GM23338 (cell line): ENCODE measurements at regions not wholly inside any gene's neighbourhood (a gene's known extent, or its start where the extent isn't known, plus 50 kb on each side); places are given as distances from the start of the nearest gene placed in this dataset.

ENCODE experiments used
- ATAC-seq: fragments of 200-7000 bp; cut with Tn5 transposase; 3 replicates; pipeline ENCODE4 v1.9.1; 2020
- DNase-seq: peaks from one replicate; pipeline ENCODE4 v3.0.0-alpha.2; 2015; ENCODE audit warnings: low spot score
- H2AFZ ChIP-seq: fragments of 200-600 bp; sonication (generic); 2 replicates; pipeline ENCODE4 v1.8.0; 2016; ENCODE audit warnings: antibody characterized with exemption, mild to moderate bottlenecking, moderate library complexity
- H3F3A ChIP-seq: fragments of 200-600 bp; sonication (generic); replicated peaks from 2 replicates; pipeline ENCODE4 v1.8.0; 2017; ENCODE audit warnings: antibody characterized with exemption, mixed run types, low read depth
- H3K27ac ChIP-seq: fragments of 200-600 bp; sonication (generic); 2 replicates; pipeline ENCODE4 v1.6.1; 2016; ENCODE audit warnings: low read depth
- H3K27me3 ChIP-seq: fragments of 200-600 bp; sonication (generic); 2 replicates; pipeline ENCODE4 v1.8.0; 2016; ENCODE audit warnings: mild to moderate bottlenecking, mixed run types, moderate library complexity; ENCODE audit not compliant: insufficient read depth
- H3K36me3 ChIP-seq: fragments of 200-600 bp; sonication (generic); 2 replicates; pipeline ENCODE4 v1.8.0; 2016; ENCODE audit warnings: mild to moderate bottlenecking; ENCODE audit not compliant: insufficient read depth
- H3K4me1 ChIP-seq: fragments of 200-600 bp; sonication (generic); 2 replicates; pipeline ENCODE4 v1.8.0; 2016; ENCODE audit warnings: mild to moderate bottlenecking, moderate library complexity; ENCODE audit not compliant: insufficient read depth
- H3K4me2 ChIP-seq: fragments of 200-600 bp; sonication (generic); 2 replicates; pipeline ENCODE4 v1.7.1; 2017; ENCODE audit warnings: mixed run types
- H3K4me3 ChIP-seq: fragments of 200-600 bp; sonication (generic); 2 replicates; pipeline ENCODE4 v1.6.1; 2016; ENCODE audit warnings: mixed run types
- H3K79me2 ChIP-seq: fragments of 200-600 bp; sonication (generic); replicated peaks from 2 replicates; pipeline ENCODE4 v1.8.0; 2017; ENCODE audit warnings: mild to moderate bottlenecking; ENCODE audit not compliant: insufficient read depth
- H3K9me2 ChIP-seq: fragments of 200-600 bp; sonication (generic); 2 replicates; pipeline ENCODE4 v1.8.0; 2017; ENCODE audit not compliant: insufficient read depth
- H4K20me1 ChIP-seq: fragments of 200-600 bp; sonication (generic); replicated peaks from 2 replicates; pipeline ENCODE4 v1.8.0; 2017; ENCODE audit warnings: mild to moderate bottlenecking; ENCODE audit not compliant: insufficient read depth
- H3K27ac Mint-ChIP-seq: 2 replicates; pipeline ENCODE4 v1.8.0; 2020; ENCODE audit warnings: inconsistent platforms, mild to moderate bottlenecking, moderate library complexity, mixed read lengths
- H3K27me3 Mint-ChIP-seq: 3 replicates; pipeline ENCODE4 v1.8.0; 2022; ENCODE audit warnings: low read depth, mild to moderate bottlenecking, moderate library complexity, mixed read lengths, inconsistent platforms; ENCODE audit not compliant: insufficient read depth, poor library complexity
- H3K36me3 Mint-ChIP-seq: 3 replicates; pipeline ENCODE4 v1.8.0; 2021; ENCODE audit warnings: low read depth, mild to moderate bottlenecking, inconsistent platforms, moderate library complexity, mixed read lengths
- H3K4me1 Mint-ChIP-seq: 3 replicates; pipeline ENCODE4 v1.8.0; 2020; ENCODE audit warnings: mild to moderate bottlenecking, inconsistent platforms, mixed read lengths
- H3K4me3 Mint-ChIP-seq: 3 replicates; pipeline ENCODE4 v1.8.0; 2021; ENCODE audit warnings: moderate library complexity, mild to moderate bottlenecking, inconsistent platforms, mixed read lengths
- H3K9me3 Mint-ChIP-seq: 3 replicates; pipeline ENCODE4 v1.8.0; 2020; ENCODE audit warnings: moderate library complexity, mild to moderate bottlenecking, inconsistent platforms, mixed read lengths
- CREB1 ChIP-seq: fragments of 250-450 bp; sonication (Bioruptor Pico); IDR thresholded peaks from 2 replicates; pipeline ENCODE4 v1.5.0; 2020; ENCODE audit warnings: low read depth, mild to moderate bottlenecking, moderate library complexity
- CTCF ChIP-seq, 2 experiments: fragments of 200-600 bp in 1 of 2; sonication (generic) in 1 of 2; conservative IDR thresholded peaks; 2 replicates each; pipeline versions ENCODE4 v1.5.1 to v1.6.1; 2016 to 2017; ENCODE audit warnings: antibody characterized with exemption in 2 of 2, low read depth in 2 of 2, mild to moderate bottlenecking in 2 of 2, moderate library complexity in 1 of 2
- ETS1 ChIP-seq: IDR thresholded peaks from 2 replicates; pipeline ENCODE4 v1.6.1; 2016; ENCODE audit warnings: antibody characterized with exemption
- EZH2 ChIP-seq: fragments of 200-600 bp; sonication (generic); IDR thresholded peaks from one replicate; pipeline ENCODE4 v1.8.0; 2017; ENCODE audit warnings: antibody characterized with exemption, mild to moderate bottlenecking, low read depth; ENCODE audit not compliant: unreplicated experiment
- EZH2phosphoT487 ChIP-seq: fragments of 200-600 bp; sonication (generic); IDR thresholded peaks from one replicate; pipeline ENCODE4 v1.8.1; 2018; ENCODE audit warnings: antibody characterized with exemption; ENCODE audit not compliant: unreplicated experiment
- JUNB ChIP-seq: IDR thresholded peaks from one replicate; pipeline ENCODE4 v1.6.1; 2016; ENCODE audit warnings: antibody characterized with exemption; ENCODE audit not compliant: unreplicated experiment
- NANOG ChIP-seq: IDR thresholded peaks from 2 replicates; pipeline ENCODE4 v1.6.1; 2016; ENCODE audit warnings: antibody characterized with exemption, borderline replicate concordance
- POLR2AphosphoS5 ChIP-seq: IDR thresholded peaks from 2 replicates; pipeline ENCODE4 v1.6.1; 2016; ENCODE audit warnings: antibody characterized with exemption, low read depth
- REST ChIP-seq: IDR thresholded peaks from one replicate; pipeline ENCODE4 v1.6.1; 2018; ENCODE audit warnings: antibody characterized with exemption; ENCODE audit not compliant: unreplicated experiment
- STAT1 ChIP-seq: IDR thresholded peaks from one replicate; pipeline ENCODE4 v1.6.1; 2016; ENCODE audit warnings: antibody characterized with exemption; ENCODE audit not compliant: unreplicated experiment
- ZNF114 ChIP-seq: fragments of 250-450 bp; sonication (Bioruptor Pico); IDR thresholded peaks from 2 replicates; pipeline ENCODE4 v1.5.0; 2020; ENCODE audit warnings: mild to moderate bottlenecking, moderate library complexity
- ZNF331 ChIP-seq: fragments of 250-450 bp; sonication (Bioruptor Pico); IDR thresholded peaks from 2 replicates; pipeline ENCODE4 v1.5.0; 2020; ENCODE audit warnings: low read depth, mild to moderate bottlenecking, moderate library complexity
- TF ChIP-seq, protein P1 (sequence below): fragments of 250-450 bp; sonication (Bioruptor Pico); IDR thresholded peaks from 2 replicates; pipeline ENCODE4 v1.5.0; 2020; ENCODE audit warnings: mild to moderate bottlenecking, moderate library complexity

GRCh38 chrX:68914479-68914946 is 85.7 kb downstream of the EFNB1 start (continued):
- TF ChIP-seq JUNB (no peak), EZH2phosphoT487 (no peak), NANOG (no peak)

- H3K79me2 ChIP-seq, result no peaks in the 10 kb centered on the region
- no peaks in the 10 kb centered on the region for H3K9me2 ChIP-seq
- H4K20me1 ChIP-seq, result no peaks in the 10 kb centered on the region
- H3K27ac Mint-ChIP-seq, result no peak overlapping the region
- no peak for DNase-seq
- H3K36me3 Mint-ChIP-seq, result no peaks in the 10 kb centered on the region
- H3K4me3 ChIP-seq, result no peak overlapping the region
- H3K27me3 Mint-ChIP-seq, result peaks cover 10% of the 10 kb centered on the region
- no peak overlapping the region; the same call in 1 of the 2 replicates for H3K4me2 ChIP-seq
- H3K9me3 Mint-ChIP-seq, result no peaks in the 10 kb centered on the region; the same call in 2 of the 3 replicates
- TF ChIP-seq CTCF (conservative IDR thresholded peaks at IDR 0.05; ENCODE audit: low read depth in 2 of 2) (no peak), ZNF331 (no peak), JUNB (no peak), STAT1 (no peak), CREB1 (CRISPR knock-in tag) (no peak), POLR2AphosphoS5 (no peak), ZNF114 (CRISPR knock-in tag) (no peak), EZH2 (no peak), EZH2phosphoT487 (no peak), NANOG (no peak), ETS1 (no peak), REST (no peak)
- TF ChIP-seq, protein P1, sequence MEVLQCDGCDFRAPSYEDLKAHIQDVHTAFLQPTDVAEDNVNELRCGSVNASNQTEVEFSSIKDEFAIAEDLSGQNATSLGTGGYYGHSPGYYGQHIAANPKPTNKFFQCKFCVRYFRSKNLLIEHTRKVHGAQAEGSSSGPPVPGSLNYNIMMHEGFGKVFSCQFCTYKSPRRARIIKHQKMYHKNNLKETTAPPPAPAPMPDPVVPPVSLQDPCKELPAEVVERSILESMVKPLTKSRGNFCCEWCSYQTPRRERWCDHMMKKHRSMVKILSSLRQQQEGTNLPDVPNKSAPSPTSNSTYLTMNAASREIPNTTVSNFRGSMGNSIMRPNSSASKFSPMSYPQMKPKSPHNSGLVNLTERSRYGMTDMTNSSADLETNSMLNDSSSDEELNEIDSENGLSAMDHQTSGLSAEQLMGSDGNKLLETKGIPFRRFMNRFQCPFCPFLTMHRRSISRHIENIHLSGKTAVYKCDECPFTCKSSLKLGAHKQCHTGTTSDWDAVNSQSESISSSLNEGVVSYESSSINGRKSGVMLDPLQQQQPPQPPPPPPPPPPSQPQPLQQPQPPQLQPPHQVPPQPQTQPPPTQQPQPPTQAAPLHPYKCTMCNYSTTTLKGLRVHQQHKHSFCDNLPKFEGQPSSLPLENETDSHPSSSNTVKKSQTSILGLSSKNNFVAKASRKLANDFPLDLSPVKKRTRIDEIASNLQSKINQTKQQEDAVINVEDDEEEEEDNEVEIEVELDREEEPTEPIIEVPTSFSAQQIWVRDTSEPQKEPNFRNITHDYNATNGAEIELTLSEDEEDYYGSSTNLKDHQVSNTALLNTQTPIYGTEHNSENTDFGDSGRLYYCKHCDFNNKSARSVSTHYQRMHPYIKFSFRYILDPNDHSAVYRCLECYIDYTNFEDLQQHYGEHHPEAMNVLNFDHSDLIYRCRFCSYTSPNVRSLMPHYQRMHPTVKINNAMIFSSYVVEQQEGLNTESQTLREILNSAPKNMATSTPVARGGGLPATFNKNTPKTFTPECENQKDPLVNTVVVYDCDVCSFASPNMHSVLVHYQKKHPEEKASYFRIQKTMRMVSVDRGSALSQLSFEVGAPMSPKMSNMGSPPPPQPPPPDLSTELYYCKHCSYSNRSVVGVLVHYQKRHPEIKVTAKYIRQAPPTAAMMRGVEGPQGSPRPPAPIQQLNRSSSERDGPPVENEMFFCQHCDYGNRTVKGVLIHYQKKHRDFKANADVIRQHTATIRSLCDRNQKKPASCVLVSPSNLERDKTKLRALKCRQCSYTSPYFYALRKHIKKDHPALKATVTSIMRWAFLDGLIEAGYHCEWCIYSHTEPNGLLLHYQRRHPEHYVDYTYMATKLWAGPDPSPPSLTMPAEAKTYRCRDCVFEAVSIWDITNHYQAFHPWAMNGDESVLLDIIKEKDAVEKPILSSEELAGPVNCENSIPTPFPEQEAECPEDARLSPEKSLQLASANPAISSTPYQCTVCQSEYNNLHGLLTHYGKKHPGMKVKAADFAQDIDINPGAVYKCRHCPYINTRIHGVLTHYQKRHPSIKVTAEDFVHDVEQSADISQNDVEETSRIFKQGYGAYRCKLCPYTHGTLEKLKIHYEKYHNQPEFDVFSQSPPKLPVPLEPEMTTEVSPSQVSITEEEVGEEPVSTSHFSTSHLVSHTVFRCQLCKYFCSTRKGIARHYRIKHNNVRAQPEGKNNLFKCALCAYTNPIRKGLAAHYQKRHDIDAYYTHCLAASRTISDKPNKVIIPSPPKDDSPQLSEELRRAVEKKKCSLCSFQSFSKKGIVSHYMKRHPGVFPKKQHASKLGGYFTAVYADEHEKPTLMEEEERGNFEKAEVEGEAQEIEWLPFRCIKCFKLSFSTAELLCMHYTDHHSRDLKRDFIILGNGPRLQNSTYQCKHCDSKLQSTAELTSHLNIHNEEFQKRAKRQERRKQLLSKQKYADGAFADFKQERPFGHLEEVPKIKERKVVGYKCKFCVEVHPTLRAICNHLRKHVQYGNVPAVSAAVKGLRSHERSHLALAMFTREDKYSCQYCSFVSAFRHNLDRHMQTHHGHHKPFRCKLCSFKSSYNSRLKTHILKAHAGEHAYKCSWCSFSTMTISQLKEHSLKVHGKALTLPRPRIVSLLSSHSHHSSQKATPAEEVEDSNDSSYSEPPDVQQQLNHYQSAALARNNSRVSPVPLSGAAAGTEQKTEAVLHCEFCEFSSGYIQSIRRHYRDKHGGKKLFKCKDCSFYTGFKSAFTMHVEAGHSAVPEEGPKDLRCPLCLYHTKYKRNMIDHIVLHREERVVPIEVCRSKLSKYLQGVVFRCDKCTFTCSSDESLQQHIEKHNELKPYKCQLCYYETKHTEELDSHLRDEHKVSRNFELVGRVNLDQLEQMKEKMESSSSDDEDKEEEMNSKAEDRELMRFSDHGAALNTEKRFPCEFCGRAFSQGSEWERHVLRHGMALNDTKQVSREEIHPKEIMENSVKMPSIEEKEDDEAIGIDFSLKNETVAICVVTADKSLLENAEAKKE (CRISPR knock-in tag), result no peak
- peaks cover 4% of the 10 kb centered on the region; the same call in 1 of the 2 replicates for H3K4me1 ChIP-seq
- H2AFZ ChIP-seq, result no peak overlapping the region
- H3K4me3 Mint-ChIP-seq, result peak overlapping the region; percentile 61; the same call in 2 of the 3 replicates
- H3F3A ChIP-seq, result no peaks in the 10 kb centered on the region
- peaks cover 31% of the 10 kb centered on the region for H3K4me1 Mint-ChIP-seq
- no peaks in the 10 kb centered on the region for H3K27me3 ChIP-seq
- no peak overlapping the region for H3K27ac ChIP-seq
- H3K36me3 ChIP-seq, result no peaks in the 10 kb centered on the region
- ATAC-seq, result peak; percentile 6; the same call in 1 of the 3 replicates
Observed at GRCh38 chrX:68913249-68913547, 84.4 kb downstream of the EFNB1 start.
